ENCODE measurements at regions not wholly inside any gene's neighbourhood (a gene's known extent, or its start where the extent isn't known, plus 50 kb on each side); places are given as distances from the start of the nearest gene placed in this dataset.

DNA sequence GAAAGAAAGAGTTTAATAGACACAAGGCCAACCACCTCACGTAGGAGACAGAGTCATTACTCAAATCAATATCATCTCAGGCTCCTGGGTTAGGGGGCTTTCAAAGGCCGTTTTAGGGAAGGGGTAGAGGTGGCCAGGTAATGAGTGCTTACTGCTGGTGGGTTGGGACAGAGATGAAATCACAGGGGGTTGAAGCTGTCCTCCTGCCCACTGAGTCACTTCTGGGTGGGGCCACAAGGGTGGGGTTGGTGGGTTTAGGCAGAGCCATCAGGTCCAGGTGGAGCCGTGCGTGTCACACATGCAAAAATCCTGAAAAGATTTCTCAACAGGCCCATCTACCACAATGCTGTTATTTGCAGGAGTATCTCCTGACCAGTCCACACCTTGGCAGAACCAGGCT lies 167.0 kb upstream of the EXOC2 start:
- TF ChIP-seq EZH2phosphoT487 (IDR thresholded peaks at IDR 0.05; ENCODE audit: insufficient read depth, low read depth): no peak
- TF ChIP-seq EZH2 (IDR thresholded peaks at IDR 0.05; ENCODE audit: insufficient read depth, poor library complexity, severe bottlenecking): no peak

Data from GM23248 (cell line).